IMR-90 (cell line): ENCODE measurements at regions not wholly inside any gene's neighbourhood (a gene's known extent, or its start where the extent isn't known, plus 50 kb on each side); places are given as distances from the start of the nearest gene placed in this dataset.
"Not testable (repeated sequence)": the region's sequence is repeated elsewhere in the genome, so short reads cannot be mapped to it uniquely, and the experiment has no call there.

ENCODE experiments used
- ATAC-seq: fragments of 200-7000 bp; cut with Tn5 transposase; 2 replicates; pipeline ENCODE4 v1.9.1; 2020; ENCODE audit warnings: low read depth, mild to moderate bottlenecking, moderate library complexity
- BruUV-seq: library from RNA; stranded (reverse); fragments of 400-500 nt; replicated peaks from 2 replicates; lab custom pipeline; 2021; lab: Mats Ljungman, UMichigan
- CTCF ChIA-PET: fragments of 300-600 bp; formaldehyde crosslinking; extraction: SDS; loops from one replicate; lab custom pipeline; 2021; ENCODE audit warnings: antibody characterized with exemption; lab: Yijun Ruan, JAX
- POLR2A ChIA-PET: fragments of 300-600 bp; sonication (Branson Sonifier 250); formaldehyde crosslinking; loops from one replicate; lab custom pipeline; 2022; ENCODE audit warnings: antibody characterized with exemption; ENCODE audit not compliant: unreplicated experiment; lab: Charles Lee
- DNase-seq: peaks from one replicate; pipeline ENCODE4 v3.0.0; 2013
- H2AFZ ChIP-seq: replicated peaks from 2 replicates; pipeline ENCODE3; 2013; ENCODE audit warnings: low read length, mild to moderate bottlenecking; ENCODE audit not compliant: poor library complexity
- H2AK5ac ChIP-seq: 2 replicates; pipeline ENCODE4 v1.6.1; 2013; ENCODE audit warnings: low read depth, low read length, inconsistent platforms
- H2AK9ac ChIP-seq: replicated peaks from 2 replicates; pipeline ENCODE3; 2013; ENCODE audit warnings: mild to moderate bottlenecking, low read depth, low read length, moderate library complexity; ENCODE audit not compliant: poor library complexity
- H2BK120ac ChIP-seq: 2 replicates; pipeline ENCODE4 v1.6.1; 2013; ENCODE audit warnings: low read depth, low read length, inconsistent platforms
- H2BK15ac ChIP-seq: 3 replicates; pipeline ENCODE4 v1.6.1; 2013; ENCODE audit warnings: low read depth, low read length, inconsistent platforms
- H2BK20ac ChIP-seq: 2 replicates; pipeline ENCODE4 v1.6.1; 2013; ENCODE audit warnings: low read depth, mild to moderate bottlenecking, inconsistent platforms, low read length, moderate library complexity
- H2BK5ac ChIP-seq: 2 replicates; pipeline ENCODE4 v1.6.1; 2013; ENCODE audit warnings: mild to moderate bottlenecking, low read depth, low read length, inconsistent platforms; ENCODE audit not compliant: poor library complexity, severe bottlenecking
- H3K14ac ChIP-seq: replicated peaks from 2 replicates; pipeline ENCODE4 v1.6.1; 2013; ENCODE audit warnings: low read depth, low read length, inconsistent platforms
- H3K18ac ChIP-seq: 2 replicates; pipeline ENCODE4 v1.6.1; 2013; ENCODE audit warnings: low read depth, low read length, control low read depth
- H3K23ac ChIP-seq: 2 replicates; pipeline ENCODE4 v1.6.1; 2013; ENCODE audit warnings: low read depth, low read length, inconsistent platforms
- H3K27ac ChIP-seq: 2 replicates; pipeline ENCODE4 v1.5.1; 2013; ENCODE audit warnings: mild to moderate bottlenecking, control low read depth, low read length; ENCODE audit not compliant: insufficient read depth
- H3K27me3 ChIP-seq: 2 replicates; pipeline ENCODE4 v1.6.1; 2013; ENCODE audit warnings: low read length; ENCODE audit not compliant: control insufficient read depth, insufficient read depth
- H3K36me3 ChIP-seq: 2 replicates; pipeline ENCODE4 v1.6.1; 2013; ENCODE audit warnings: low read length, mixed read lengths; ENCODE audit not compliant: control insufficient read depth, insufficient read depth
- H3K4ac ChIP-seq: 2 replicates; pipeline ENCODE4 v1.6.1; 2013; ENCODE audit warnings: low read depth, low read length, inconsistent platforms
- H3K4me1 ChIP-seq: 2 replicates; pipeline ENCODE4 v1.6.1; 2013; ENCODE audit warnings: low read length, mixed read lengths; ENCODE audit not compliant: control insufficient read depth, insufficient read depth
- H3K4me2 ChIP-seq: 2 replicates; pipeline ENCODE4 v1.6.1; 2013; ENCODE audit warnings: low read depth, mild to moderate bottlenecking, control low read depth, low read length, moderate library complexity
- H3K4me3 ChIP-seq: 2 replicates; pipeline ENCODE4 v1.5.1; 2013; ENCODE audit warnings: low read depth, mild to moderate bottlenecking, control low read depth, low read length, moderate library complexity; ENCODE audit not compliant: insufficient read depth
- H3K56ac ChIP-seq: 2 replicates; pipeline ENCODE4 v1.6.1; 2013; ENCODE audit warnings: low read length, inconsistent platforms; ENCODE audit not compliant: insufficient read depth; ENCODE audit errors: extremely low read depth
- H3K79me1 ChIP-seq, 2 experiments: 2 replicates each; pipeline ENCODE4 v1.6.1; 2013; ENCODE audit warnings: low read length in 2 of 2, inconsistent platforms in 1 of 2, low read depth in 1 of 2
- H3K9ac ChIP-seq: 2 replicates; pipeline ENCODE4 v1.6.1; 2013; ENCODE audit warnings: low read depth, low read length, control low read depth
- H3K9me1 ChIP-seq: 2 replicates; pipeline ENCODE4 v1.6.1; 2013; ENCODE audit warnings: low read length, inconsistent platforms; ENCODE audit not compliant: insufficient read depth
- H3K9me3 ChIP-seq: 2 replicates; pipeline ENCODE4 v1.6.1; 2013; ENCODE audit warnings: low read length; ENCODE audit not compliant: control insufficient read depth, insufficient read depth
- H4K20me1 ChIP-seq: 2 replicates; pipeline ENCODE4 v1.6.1; 2013; ENCODE audit warnings: low read length, inconsistent platforms; ENCODE audit not compliant: insufficient read depth
- H4K5ac ChIP-seq: 2 replicates; pipeline ENCODE4 v1.6.1; 2013; ENCODE audit warnings: mild to moderate bottlenecking, low read depth, low read length, control low read depth
- H4K8ac ChIP-seq, 2 experiments: 2 replicates each; pipeline ENCODE4 v1.6.1; 2013; ENCODE audit warnings: low read depth in 2 of 2, low read length in 2 of 2, control low read depth in 1 of 2, inconsistent platforms in 1 of 2
- H4K91ac ChIP-seq: 2 replicates; pipeline ENCODE4 v1.6.1; 2013; ENCODE audit warnings: low read depth, low read length, inconsistent platforms; ENCODE audit not compliant: insufficient read depth
- dilution Hi-C: fragments of 300-500 bp; cut with HindIII; formaldehyde crosslinking; loops from one replicate; pipeline ENCODE4 v1.14.3; 2018; ENCODE audit warnings: low sequenced_read_pairs; ENCODE audit not compliant: unreplicated experiment
- in situ Hi-C: fragments of 300-500 bp; cut with MboI; formaldehyde crosslinking; loops from 3 replicates; pipeline ENCODE4 v1.14.3; 2019; ENCODE audit warnings: low sequenced_read_pairs, inconsistent platforms, mixed read lengths
- intact Hi-C: fragments of 100-400 bp; cut with micrococcal nuclease; formaldehyde crosslinking; loops from 2 replicates; pipeline ENCODE4 v1.10.0; 2022

DNA sequence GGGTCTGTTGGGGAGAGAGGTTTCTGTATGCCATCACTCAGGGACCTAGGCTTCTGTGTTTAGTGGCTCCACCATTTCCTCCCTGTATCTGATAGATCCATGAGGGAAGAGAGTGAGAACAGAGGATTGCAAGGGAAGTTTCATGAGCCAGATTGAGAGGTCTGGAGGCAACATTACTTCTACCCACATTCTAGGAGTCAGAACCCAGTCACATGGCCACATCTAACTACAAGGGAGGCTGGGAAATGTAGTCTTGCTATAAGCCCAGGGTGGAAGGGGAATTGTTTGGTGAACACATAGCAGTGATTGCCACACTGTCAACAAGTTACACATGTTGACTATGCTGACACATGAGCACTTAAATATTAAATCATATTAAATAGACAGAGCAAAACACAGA is 834.8 kb downstream of the C12orf50 start:
- H3K36me3 ChIP-seq, POLR2A ChIA-PET, H3K9me1 ChIP-seq, H3K9me3 ChIP-seq, H3K9ac ChIP-seq, H4K20me1 ChIP-seq, H3K4me1 ChIP-seq, H2BK120ac ChIP-seq, H3K79me1 ChIP-seq, H3K56ac ChIP-seq, H3K4me3 ChIP-seq, H4K5ac ChIP-seq, CTCF ChIA-PET, H2AFZ ChIP-seq, intact Hi-C loops, H3K4me2 ChIP-seq, H2BK20ac ChIP-seq, H3K27ac ChIP-seq, BruUV-seq, dilution Hi-C loops, in situ Hi-C loops, H4K8ac ChIP-seq, ATAC-seq, DNase-seq, H2BK15ac ChIP-seq, H4K91ac ChIP-seq, H3K4ac ChIP-seq, H3K14ac ChIP-seq, H2AK9ac ChIP-seq, H3K23ac ChIP-seq, H2AK5ac ChIP-seq, H3K18ac ChIP-seq, H3K27me3 ChIP-seq, H2BK5ac ChIP-seq: not testable (repeated sequence)
